ACHN (cell line): ENCODE measurements at regions not wholly inside any gene's neighbourhood (a gene's known extent, or its start where the extent isn't known, plus 50 kb on each side); places are given as distances from the start of the nearest gene placed in this dataset.
"Not testable (repeated sequence)": the region's sequence is repeated elsewhere in the genome, so short reads cannot be mapped to it uniquely, and the experiment has no call there.

ENCODE experiments used
- DNase-seq: peaks from one replicate; pipeline ENCODE4 v3.0.0-alpha.2; 2015
- in situ Hi-C: cut with HindIII; loops from 2 replicates; pipeline ENCODE4 v1.10.0; 2017; ENCODE audit warnings: low sequenced_read_pairs, low pct_ligation_motif_present, low pct_unique_long_range_greater_than_20kb

DNA sequence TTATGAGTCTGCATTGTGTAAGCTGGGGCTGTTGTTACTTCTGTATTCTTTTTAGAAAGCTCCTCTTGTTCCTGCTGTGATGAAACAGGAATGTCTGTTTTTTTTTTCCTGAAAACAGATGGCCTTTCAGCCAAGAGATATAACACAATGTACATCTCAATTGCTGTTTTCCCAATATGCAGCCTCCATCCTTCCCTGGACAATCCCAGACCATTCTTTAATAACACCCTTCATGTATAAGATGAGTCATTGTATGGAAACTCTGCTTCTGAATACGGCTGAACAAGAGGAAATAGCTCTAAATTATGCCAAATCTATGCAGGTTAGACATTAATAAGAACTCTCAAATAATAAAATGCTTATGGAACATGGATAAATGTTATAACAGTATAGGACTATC is 60.2 kb upstream of the LRRC4C start:
- DNase-seq, result no peak
- in situ Hi-C loops, result no loop called here

- in situ Hi-C loops, result no loop called here
- no peak for DNase-seq
Observed at GRCh38 chr11:41522391-41522790, 62.9 kb upstream of the LRRC4C start.

- in situ Hi-C loops, result no loop called here
- DNase-seq, result no peak
Observed at GRCh38 chr11:41522899-41523672, 63.6 kb upstream of the LRRC4C start.

DNA sequence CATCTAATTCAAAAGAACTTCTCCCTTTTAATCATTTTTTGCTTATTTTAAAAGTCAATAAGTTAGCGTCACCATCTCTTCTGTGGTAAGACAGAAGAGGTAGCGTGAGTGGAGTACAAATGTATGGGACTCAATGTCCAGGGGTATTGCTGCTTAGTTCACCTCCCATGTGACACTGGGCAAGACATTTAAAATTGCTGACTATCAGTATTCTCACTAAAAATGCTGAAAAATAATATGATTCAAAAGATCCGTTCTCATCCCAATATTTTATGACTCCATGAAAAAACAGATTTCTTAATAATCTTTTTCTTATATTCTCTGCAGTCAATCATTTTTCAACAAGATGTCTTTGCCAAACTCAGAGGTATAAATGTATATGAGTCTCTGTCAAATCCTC is 68.1 kb upstream of the LRRC4C start:
- DNase-seq, result no peak
- in situ Hi-C loops, result no loop called here

DNA sequence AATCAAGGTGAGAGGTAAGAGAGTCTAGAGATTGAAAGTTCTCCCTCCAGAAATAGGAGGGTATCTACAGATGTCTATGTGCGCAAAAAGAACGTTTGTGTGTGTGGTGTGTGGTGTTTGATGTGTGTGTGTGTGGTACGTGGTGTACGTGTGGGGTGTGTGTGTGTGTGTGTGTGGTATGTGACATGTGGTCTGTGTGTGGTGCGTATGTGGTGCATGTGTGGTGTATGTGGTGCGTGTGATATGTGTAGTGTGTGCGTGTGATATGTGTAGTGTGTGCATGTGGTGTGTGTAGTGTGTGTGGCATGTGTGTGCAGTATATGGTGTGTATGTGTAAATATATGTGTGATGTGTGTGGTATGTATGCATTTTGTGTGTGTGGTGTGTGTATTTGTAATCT is 73.0 kb upstream of the LRRC4C start:
- no peak for DNase-seq
- in situ Hi-C loops, result no loop called here

DNA sequence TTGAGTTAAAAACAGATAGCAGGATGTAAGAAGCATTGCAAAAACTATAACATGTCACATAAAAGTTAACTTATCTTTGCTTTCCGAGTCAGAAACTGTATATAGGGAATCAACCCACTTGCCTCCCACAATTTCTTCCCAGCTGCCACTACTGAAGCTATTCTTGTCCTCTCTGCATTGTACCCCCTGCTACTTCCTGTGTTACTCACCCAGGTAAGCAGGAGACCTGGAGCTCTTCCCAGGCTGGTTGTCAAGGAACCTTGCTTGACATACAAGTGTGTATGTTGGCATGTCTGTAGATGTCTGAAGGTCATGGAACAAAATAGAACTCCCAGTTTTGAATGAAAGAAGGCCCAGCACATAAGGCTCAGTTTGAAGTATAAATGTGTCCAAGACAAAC is 74.3 kb upstream of the LRRC4C start:
- in situ Hi-C loops, result no loop called here
- DNase-seq, result no peak

DNA sequence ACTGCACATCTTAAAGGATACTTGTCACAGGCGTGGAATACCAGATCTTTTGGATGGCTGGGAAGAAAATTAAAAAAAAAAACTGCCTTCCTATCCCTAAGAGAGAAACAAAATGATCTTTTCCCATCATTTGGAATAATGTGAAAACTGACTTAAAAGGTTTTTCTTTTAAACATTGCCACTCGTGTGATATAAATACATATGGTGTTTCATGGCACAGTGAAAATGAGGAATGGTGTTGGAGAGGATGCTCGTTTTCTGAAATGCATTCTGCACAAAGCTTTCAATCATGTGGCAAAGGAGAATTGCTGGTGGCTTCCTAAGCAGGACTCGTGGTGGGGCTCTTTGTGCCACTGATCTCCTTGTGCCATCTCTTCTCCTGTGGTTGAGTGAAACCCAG is 74.9 kb upstream of the LRRC4C start:
- in situ Hi-C loops, result no loop called here
- DNase-seq, result no peak

GRCh38 chr11:41534861-41535260 is 75.4 kb upstream of the LRRC4C start:
- no peak for DNase-seq
- in situ Hi-C loops, result no loop called here

- in situ Hi-C loops, result no loop called here
- no peak for DNase-seq
Observed at GRCh38 chr11:41536021-41536568, 76.6 kb upstream of the LRRC4C start.

DNA sequence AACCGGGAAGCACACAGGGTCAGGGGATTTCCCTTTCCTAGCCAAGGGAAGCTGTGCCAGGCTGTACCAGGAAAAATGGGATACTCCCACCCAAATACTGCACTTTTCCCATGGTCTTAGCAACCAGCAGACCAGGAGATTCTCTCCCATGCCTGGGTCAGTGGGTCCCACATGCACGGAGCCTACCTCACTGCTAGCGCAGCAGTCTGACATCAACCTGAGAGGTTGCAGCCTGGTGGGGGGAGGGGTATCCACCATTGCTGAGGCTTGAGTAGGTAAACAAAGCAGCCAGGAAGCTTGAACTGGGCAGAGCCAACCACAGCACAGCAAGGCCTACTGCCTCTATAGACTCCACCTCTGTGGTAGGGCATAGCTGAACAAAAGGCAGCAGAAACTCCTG is 85.5 kb upstream of the LRRC4C start:
- DNase-seq, in situ Hi-C loops: not testable (repeated sequence)

- in situ Hi-C loops, result no loop called here
- no peak for DNase-seq
Observed at GRCh38 chr11:41578421-41579051, 119.1 kb upstream of the LRRC4C start.

- in situ Hi-C loops, result no loop called here
- DNase-seq, result no peak
Observed at GRCh38 chr11:41579546-41579945, 120.1 kb upstream of the LRRC4C start.

- DNase-seq, result no peak
- in situ Hi-C loops, result no loop called here
Observed at GRCh38 chr11:41609511-41609910, 150.1 kb upstream of the LRRC4C start.

DNA sequence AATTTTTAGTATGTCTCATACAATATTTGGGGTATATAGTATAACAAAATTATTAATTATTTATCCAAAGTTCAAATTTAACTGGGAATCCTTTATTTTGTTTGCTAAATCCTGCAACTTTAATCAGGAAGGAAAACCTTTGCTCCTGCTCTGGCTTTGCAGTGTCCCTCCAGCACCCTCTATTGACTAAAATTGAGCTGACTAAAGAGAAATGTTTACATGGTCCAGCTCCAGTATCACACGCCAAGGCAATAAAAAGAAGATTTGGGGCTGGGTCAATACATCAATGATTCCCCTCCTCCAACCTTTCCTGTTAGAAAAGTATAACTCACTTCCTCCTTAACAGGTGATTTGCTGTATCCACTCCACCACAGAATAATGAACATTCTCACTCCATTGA is 153.0 kb upstream of the LRRC4C start:
- in situ Hi-C loops, result no loop called here
- peak; percentile 18 for DNase-seq

DNA sequence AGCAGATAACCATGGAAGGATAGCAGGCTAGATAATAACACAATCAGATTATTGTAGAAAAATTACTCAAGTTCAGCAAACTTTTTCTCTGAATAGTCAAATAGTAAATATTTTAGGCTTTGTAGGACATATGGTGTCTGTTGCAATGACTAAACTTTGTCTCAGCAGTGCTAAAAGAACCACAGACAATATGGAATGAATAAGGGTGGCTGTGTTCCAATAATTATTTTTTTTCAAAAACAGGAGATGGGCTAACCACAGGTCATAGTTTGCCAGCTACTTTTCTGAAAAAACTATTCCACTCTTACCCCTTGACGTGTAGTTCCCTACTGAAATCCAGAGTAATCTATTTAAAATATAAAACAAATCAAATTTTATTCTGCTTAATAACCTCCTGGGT is 153.9 kb upstream of the LRRC4C start:
- DNase-seq, result no peak
- in situ Hi-C loops, result no loop called here

- in situ Hi-C loops, result no loop called here
- no peak for DNase-seq
Observed at GRCh38 chr11:41622707-41623359, 163.4 kb upstream of the LRRC4C start.

- in situ Hi-C loops, result no loop called here
- no peak for DNase-seq
Observed at GRCh38 chr11:41659985-41660384, 200.5 kb upstream of the LRRC4C start.

GRCh38 chr11:41660585-41660984 is 201.1 kb upstream of the LRRC4C start:
- in situ Hi-C loops, result no loop called here
- peak; percentile 2 for DNase-seq

DNA sequence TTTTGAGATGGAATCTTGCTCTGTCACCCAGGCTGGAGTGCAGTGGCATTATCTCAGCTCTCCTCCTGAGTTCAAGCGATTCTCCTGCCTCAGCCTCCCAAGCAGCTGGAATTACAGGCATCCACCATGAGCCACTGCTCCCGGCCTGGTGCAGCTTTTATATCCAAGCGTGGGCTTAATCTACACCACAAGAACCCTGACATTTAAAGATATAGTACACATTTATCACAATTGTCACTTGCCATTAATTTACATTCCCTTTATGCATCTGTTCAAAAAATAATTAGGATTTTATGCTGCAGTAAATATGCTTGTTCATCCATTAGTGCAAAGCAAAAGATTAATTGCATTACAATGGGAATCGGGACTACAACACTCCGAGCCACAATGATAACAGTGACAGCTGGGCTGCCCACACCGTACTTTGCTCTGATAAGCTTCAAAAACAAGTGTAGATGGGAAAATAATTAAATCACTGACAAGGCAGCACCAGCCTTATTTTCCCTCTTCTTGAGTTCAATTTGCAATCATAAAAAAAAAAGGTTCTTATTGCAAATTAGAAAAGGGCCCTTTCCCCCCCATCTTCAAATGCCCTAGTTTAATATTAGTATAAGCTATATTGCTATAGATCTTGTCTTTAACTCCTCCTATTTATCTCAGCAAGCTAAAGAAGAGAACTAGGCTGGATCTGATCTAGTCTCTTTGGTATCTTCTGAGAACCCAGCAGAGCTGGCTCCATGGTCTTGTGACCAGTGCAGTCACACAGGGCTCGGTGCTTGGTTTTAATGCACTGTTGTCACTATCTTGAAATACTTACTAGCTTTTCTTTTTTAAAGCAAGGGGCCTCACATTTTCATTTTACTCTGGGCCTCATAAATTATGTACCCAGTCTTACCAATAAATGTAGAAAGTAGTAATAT is 206.2 kb upstream of the LRRC4C start:
- DNase-seq, result no peak
- in situ Hi-C loops, result no loop called here
